Skeletal muscle tissue (tissue), 3 donors: ENCODE measurements at regions not wholly inside any gene's neighbourhood (a gene's known extent, or its start where the extent isn't known, plus 50 kb on each side); places are given as distances from the start of the nearest gene placed in this dataset.
"Not testable (repeated sequence)": the region's sequence is repeated elsewhere in the genome, so short reads cannot be mapped to it uniquely, and the experiment has no call there.

ENCODE experiments used
- H3K27ac ChIP-seq: one replicate; pipeline ENCODE4 v1.7.0; 2013; ENCODE audit warnings: mild to moderate bottlenecking, low read depth, low read length, inconsistent platforms
- H3K27me3 ChIP-seq, 3 donors: one replicate each; pipeline ENCODE4 v1.7.0; 2013; ENCODE audit warnings: low read length in 3 of 3; ENCODE audit not compliant: control insufficient read depth in 3 of 3, insufficient read depth in 3 of 3
- H3K36me3 ChIP-seq, 3 donors: one replicate each; pipeline ENCODE4 v1.7.0; 2013; ENCODE audit warnings: low read length in 3 of 3; ENCODE audit not compliant: control insufficient read depth in 3 of 3, insufficient read depth in 3 of 3
- H3K4me1 ChIP-seq, 3 donors: one replicate each; pipeline ENCODE4 v1.7.0; 2013; ENCODE audit warnings: low read length in 3 of 3, mild to moderate bottlenecking in 3 of 3; ENCODE audit not compliant: control insufficient read depth in 3 of 3, insufficient read depth in 3 of 3
- H3K4me3 ChIP-seq, 3 donors: one replicate each; pipeline ENCODE4 v1.7.0; 2013; ENCODE audit warnings: low read length in 3 of 3
- H3K9ac ChIP-seq, 3 donors: one replicate each; pipeline ENCODE4 v1.7.0; 2013; ENCODE audit warnings: low read length in 3 of 3, mild to moderate bottlenecking in 3 of 3, moderate library complexity in 2 of 3, low read depth in 1 of 3
- H3K9me3 ChIP-seq, 3 donors: one replicate each; pipeline ENCODE4 v1.7.0; 2013; ENCODE audit warnings: low read length in 3 of 3; ENCODE audit not compliant: control insufficient read depth in 3 of 3
- donor health status: Osteomylitis.

DNA sequence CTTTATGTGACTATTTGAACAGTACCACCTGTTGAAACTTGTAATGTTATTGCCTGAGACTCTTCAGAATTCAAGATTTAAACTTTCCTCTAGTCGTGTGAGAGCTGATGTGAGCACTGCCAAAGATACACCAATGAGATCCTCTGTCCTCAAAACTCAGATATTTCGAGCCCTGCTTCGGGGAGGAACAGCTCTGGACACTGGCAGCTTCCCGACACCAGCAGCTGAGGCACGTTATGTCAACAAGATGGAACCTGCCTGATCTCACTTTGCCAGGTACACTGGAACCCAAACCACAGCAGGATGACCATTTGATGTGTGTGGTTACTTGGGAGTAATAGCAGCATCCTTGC is 319.9 kb upstream of the RBMS1 start:
- no peak overlapping the region for H3K27ac ChIP-seq
- H3K36me3 ChIP-seq, result no peaks in the 10 kb centered on the region
- H3K4me1 ChIP-seq, result no peaks in the 10 kb centered on the region
- H3K4me3 ChIP-seq, result no peak overlapping the region
- H3K9ac ChIP-seq, result no peak overlapping the region
- no peaks in the 10 kb centered on the region for H3K27me3 ChIP-seq
- no peaks in the 10 kb centered on the region for H3K9me3 ChIP-seq

DNA sequence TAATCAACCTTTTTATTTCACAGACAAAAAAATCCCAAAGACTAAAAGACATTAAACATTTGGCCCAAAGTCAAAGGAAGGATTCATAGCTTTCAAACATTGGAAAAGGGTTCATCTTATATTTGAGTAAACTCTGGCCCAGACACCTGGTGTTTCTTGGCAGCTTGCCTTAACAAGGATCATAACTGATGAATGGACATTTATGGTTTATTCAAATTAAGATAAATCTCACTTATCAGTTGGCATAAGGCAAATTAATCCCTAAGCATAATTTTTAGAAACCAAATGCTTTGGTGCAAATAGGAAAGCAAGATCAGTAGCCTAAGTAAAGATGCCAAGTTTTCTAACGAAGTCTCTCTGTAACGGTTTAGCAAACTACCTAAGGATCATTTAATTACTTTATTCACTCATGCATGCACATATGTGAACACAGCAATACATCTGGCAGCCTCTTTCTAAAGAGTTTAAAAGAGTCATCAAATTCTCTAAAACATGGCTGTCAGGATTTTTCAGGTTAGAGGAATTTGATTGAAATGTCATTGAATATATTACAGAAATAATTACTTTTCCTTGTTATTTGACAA is 323.4 kb upstream of the RBMS1 start:
- H3K36me3 ChIP-seq, result no peaks in the 10 kb centered on the region
- H3K4me3 ChIP-seq, result no peak overlapping the region
- no peaks in the 10 kb centered on the region for H3K27me3 ChIP-seq
- H3K9me3 ChIP-seq, result no peaks in the 10 kb centered on the region
- no peaks in the 10 kb centered on the region for H3K4me1 ChIP-seq
- no peak overlapping the region for H3K27ac ChIP-seq
- H3K9ac ChIP-seq, result no peak overlapping the region

DNA sequence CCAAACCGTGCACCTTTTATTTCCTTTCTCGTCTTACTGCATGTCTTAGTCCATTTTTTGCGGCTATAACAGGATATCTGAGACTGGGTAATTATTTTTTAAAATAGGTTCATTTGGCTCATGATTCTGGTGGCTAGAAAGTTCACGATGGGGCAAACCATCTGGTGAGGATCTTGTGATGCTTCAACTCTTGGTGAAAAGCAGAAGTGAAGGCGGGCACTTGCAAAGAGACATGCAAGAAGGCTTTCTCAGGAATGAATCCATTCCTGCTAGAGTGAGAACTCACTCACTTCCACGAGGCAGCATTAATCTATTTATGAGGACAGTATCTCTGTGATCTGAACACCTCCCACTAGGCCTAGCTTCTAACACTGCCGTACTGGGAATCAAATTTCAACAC is 327.1 kb upstream of the RBMS1 start:
- Histone ChIP-seq H3K4me3 (no peak overlapping the region), H3K9ac (no peak overlapping the region), H3K9me3 (peaks cover 0 to 8% (median 4%) of the 10 kb centered on the region in 3 donors), H3K4me1 (no peaks in the 10 kb centered on the region), H3K27me3 (no peaks in the 10 kb centered on the region), H3K27ac (no peak overlapping the region), H3K36me3 (no peaks in the 10 kb centered on the region)

DNA sequence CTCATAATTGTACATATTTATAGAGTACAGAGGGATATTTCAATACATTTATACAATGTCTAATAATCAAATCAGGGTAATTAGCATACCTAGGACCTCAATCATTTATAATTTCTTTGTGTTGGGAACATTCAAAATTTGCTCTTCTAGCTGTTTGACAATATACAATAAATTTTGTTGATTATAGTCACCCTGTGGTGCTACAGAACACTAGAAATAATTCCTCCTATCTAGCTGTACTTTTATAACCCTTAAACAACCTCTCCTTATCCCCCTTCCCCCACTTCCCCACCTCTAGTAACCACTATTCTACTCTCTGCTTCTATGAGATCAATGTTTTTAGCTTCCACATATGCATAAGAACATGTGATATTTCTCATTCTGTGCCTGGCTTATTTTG is 328.4 kb upstream of the RBMS1 start:
- Histone ChIP-seq H3K9me3 (peaks cover 11 to 12% (median 12%) of the 10 kb centered on the region in 3 donors), H3K27ac (no peak overlapping the region)

DNA sequence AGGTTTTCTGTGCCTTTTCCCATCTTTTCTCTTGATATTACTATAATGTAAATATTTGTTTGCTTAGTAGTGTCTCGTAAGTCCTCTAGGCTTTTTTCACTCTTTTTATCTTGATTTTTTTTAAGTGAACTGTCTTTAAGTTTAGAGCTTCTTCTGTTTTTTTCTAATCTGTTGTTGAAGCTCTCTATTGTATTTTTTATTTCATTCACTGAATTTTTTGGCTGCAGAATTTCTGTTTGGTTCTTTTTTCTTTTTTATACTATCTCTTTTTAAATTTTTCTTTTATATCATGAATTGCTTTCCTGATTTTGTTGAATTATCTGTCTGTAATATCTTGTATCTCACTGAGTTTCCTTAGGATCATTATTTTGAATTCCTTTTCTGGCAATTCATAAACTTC is 331.8 kb upstream of the RBMS1 start:
- H3K4me1 ChIP-seq, result no peaks in the 10 kb centered on the region
- H3K27me3 ChIP-seq, result no peaks in the 10 kb centered on the region
- H3K36me3 ChIP-seq, result no peaks in the 10 kb centered on the region
- H3K9me3 ChIP-seq, result peaks cover 12% of the 10 kb centered on the region in 3 donors
- no peak overlapping the region for H3K4me3 ChIP-seq
- H3K27ac ChIP-seq, result no peak overlapping the region
- no peak overlapping the region for H3K9ac ChIP-seq

More for the DNA sequence above, 328.4 kb upstream of the RBMS1 start:
- Histone ChIP-seq H3K4me3 (no peak overlapping the region), H3K9ac (no peak overlapping the region), H3K4me1 (no peaks in the 10 kb centered on the region), H3K27me3 (no peaks in the 10 kb centered on the region), H3K36me3 (no peaks in the 10 kb centered on the region)

DNA sequence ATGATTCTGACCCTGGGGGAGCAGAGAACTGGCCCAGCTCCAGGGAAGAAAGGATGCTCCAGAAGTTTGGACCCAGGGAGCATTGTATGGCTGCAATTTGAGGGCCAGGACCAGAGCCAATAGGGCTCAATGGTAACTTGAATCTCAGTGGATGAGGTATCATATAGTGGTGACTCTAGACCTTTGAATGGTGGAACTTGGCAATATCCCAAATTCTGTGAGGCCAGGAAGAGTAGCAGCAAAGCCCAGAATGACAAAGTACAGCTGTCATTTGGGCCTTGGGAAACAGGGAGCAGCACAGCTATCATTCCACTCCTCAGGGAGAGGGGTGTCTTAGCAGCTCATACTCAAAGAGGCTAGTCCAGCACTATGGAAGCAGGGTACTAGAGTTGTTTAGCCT is 332.9 kb upstream of the RBMS1 start:
- Histone ChIP-seq H3K9me3 (peaks cover 12% of the 10 kb centered on the region in 3 donors), H3K9ac (no peak overlapping the region), H3K27ac (no peak overlapping the region), H3K36me3 (no peaks in the 10 kb centered on the region), H3K27me3 (no peaks in the 10 kb centered on the region), H3K4me1 (no peaks in the 10 kb centered on the region), H3K4me3 (no peak overlapping the region)

DNA sequence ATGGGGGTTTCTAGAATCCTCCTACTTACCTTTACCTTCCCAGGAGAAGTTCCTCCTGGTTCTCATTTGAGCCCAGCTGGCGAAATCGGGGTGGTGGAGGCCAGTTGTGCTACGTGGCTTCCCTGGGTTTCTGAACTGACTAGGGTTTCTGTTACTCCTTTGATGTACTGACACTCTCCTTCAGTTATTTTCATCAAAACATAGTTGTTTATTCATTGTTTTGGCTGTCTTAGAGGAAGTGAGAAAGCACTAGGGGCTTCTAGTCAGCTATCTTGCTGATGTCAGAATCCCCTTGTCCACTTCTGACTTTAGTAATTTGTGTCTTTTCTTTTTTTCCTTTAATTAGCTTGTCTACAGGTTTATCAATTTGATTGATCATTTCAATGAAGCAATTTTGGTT is 332.2 kb upstream of the TANK start:
- Histone ChIP-seq H3K27ac (no peak overlapping the region), H3K9ac (no peak overlapping the region), H3K4me1 (no peaks in the 10 kb centered on the region), H3K4me3 (no peak overlapping the region), H3K9me3 (peaks cover 12% of the 10 kb centered on the region in 3 donors), H3K27me3 (no peaks in the 10 kb centered on the region), H3K36me3 (no peaks in the 10 kb centered on the region)

DNA sequence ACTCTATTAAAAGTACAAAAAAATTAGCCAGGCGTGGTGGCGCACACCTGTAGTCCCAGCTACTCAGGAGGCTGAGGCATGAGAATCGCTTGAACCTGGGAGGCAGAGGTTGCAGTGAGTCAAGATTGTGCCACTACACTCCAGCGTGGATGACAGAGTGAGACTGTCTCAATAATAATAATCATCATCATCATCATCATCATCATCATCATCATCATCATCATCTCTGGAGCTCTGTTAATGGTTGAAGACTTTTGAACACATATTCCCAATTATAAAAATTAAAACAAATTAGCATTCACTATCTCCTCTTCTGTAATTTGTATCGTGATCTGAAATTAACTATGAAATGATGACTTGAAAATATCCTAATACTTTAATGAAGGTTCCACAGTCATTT is 327.8 kb upstream of the TANK start:
- H3K36me3 ChIP-seq, H3K4me3 ChIP-seq, H3K9ac ChIP-seq, H3K27me3 ChIP-seq, H3K27ac ChIP-seq, H3K4me1 ChIP-seq, H3K9me3 ChIP-seq: not testable (repeated sequence)

DNA sequence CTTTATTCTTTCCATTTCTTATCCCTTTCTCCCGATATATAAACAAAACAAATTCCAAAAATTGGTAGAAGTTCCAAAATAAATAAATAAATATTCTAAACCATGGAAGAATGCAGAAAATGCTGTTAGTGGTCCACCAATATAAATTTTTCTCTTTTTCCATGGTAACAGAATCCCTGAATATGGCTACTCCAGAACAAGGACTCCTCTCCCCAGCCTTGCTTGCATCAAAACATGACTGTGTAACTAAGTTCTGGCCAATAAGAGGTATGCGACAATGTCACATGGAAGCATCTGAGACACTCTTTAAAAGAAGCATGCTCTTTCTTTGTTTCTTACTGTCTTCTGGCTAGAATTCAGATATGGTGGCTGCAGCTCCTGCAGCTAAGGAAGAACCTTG is 325.1 kb upstream of the TANK start:
- Histone ChIP-seq H3K36me3 (no peaks in the 10 kb centered on the region), H3K27me3 (no peaks in the 10 kb centered on the region), H3K27ac (no peak overlapping the region), H3K4me1 (no peaks in the 10 kb centered on the region), H3K4me3 (no peak overlapping the region), H3K9ac (no peak overlapping the region), H3K9me3 (no peaks in the 10 kb centered on the region)

DNA sequence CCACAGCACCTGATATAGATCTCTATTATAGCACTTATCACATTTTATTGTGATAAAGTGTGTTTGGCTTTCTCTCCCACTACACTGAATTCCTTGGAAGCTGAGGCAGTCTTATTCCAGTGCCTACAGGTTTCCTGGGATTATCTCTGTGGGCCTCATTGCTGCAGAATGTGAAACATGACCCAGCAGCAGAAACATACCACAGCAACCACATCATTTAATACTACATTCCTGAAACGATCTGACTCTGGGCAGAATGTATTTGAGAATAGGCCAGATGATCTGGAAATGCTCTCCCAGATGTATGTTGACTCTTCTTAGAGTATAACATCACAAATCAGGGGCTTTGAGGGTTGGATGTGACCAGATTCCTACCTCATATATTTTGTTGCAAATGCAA is 323.5 kb upstream of the TANK start:
- Histone ChIP-seq H3K27me3 (no peaks in the 10 kb centered on the region), H3K9me3 (no peaks in the 10 kb centered on the region), H3K9ac (no peak overlapping the region), H3K4me3 (no peak overlapping the region), H3K4me1 (no peaks in the 10 kb centered on the region), H3K27ac (no peak overlapping the region), H3K36me3 (no peaks in the 10 kb centered on the region)

DNA sequence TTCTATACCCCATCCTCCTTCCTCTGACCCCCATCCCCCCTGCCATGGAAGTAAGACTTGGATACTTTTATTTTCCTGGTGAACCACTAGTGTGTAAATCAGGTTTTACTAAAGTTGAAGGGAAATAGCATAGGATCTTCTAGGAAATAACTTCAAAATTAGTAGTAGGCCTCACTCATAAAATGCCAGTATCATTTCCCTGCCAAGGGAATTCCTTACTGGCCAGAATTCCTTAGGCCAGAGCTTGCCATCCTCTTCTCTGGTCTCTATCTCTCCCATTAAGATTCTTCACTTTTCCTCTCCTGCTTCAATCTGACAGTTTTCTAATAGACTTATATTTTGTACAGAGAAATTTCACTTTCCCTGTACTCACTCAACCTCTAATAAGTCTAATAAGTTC is 322.8 kb upstream of the TANK start:
- Histone ChIP-seq H3K27ac (no peak overlapping the region), H3K9ac (no peak overlapping the region)

More for the DNA sequence above, 322.8 kb upstream of the TANK start:
- Histone ChIP-seq H3K4me1 (no peaks in the 10 kb centered on the region), H3K4me3 (no peak overlapping the region), H3K27me3 (no peaks in the 10 kb centered on the region), H3K36me3 (no peaks in the 10 kb centered on the region), H3K9me3 (no peaks in the 10 kb centered on the region)
